ENCODE measurements at regions not wholly inside any gene's neighbourhood (a gene's known extent, or its start where the extent isn't known, plus 50 kb on each side); places are given as distances from the start of the nearest gene placed in this dataset.

DNA sequence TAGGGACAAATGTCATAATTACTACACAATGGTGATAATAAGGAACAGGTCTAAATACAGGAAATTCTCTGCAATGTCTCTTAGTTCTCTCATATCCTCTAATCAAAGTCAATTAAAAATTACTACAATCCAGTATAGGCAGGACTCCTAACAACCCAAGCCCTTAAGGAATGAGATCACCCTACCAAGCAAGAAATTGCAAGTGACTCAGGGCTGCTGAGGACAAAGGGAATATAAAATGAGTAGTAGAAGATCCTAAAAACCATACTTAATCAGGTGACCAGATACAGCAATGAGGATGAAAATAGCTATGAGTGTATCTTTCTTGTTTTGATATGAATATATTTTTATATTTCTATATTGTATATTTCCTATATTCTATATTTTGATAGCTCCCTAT is 250.0 kb upstream of the DCC start:
- TF ChIP-seq FOXP2 (optimal IDR thresholded peaks at IDR 0.05; ENCODE audit: control extremely low read depth, extremely low read length, insufficient read depth) = no peak
- no peak for TF ChIP-seq POLR2AphosphoS5 (IDR thresholded peaks at IDR 0.05; ENCODE audit: borderline replicate concordance, low read depth, low read length)
- TF ChIP-seq EZH2 (IDR thresholded peaks at IDR 0.05) = no peak
- H3K36me3 ChIP-seq (ENCODE audit: insufficient read depth, low read length) = no peaks in the 10 kb centered on the region
- no peak overlapping the region for H3K9ac ChIP-seq (ENCODE audit: insufficient read length)
- DNase-seq (ENCODE audit: low read depth, low spot score) = no peak
- H3K9me3 ChIP-seq (ENCODE audit: low read depth, low read length) = no peaks in the 10 kb centered on the region
- H3K27ac ChIP-seq = no peak overlapping the region
- H3K4me3 ChIP-seq = no peak overlapping the region

DNA sequence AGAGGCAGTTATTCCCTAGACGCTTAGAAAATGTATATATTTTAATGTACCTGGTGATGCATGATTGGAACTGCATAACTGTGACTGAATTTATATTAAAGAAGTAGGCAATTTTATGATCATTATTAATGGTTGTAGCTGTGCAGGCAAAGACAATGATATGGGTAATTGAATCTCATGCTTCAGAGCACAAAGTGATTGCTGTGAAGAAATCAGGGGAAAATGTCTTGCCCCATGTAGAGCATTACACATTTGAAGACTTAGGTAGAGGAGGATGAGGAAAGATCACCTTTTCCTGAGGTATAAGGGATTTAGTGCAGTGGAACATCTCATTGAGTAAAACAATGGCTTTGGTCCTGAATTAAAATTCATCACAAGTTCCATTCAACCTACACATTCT is 246.8 kb upstream of the DCC start:
- TF ChIP-seq EZH2 (IDR thresholded peaks at IDR 0.05) (no peak), POLR2AphosphoS5 (IDR thresholded peaks at IDR 0.05; ENCODE audit: borderline replicate concordance, low read depth, low read length) (no peak), FOXP2 (optimal IDR thresholded peaks at IDR 0.05; ENCODE audit: control extremely low read depth, extremely low read length, insufficient read depth) (no peak)
- no peak for DNase-seq (ENCODE audit: low read depth, low spot score)
- no peak overlapping the region for H3K9ac ChIP-seq (ENCODE audit: insufficient read length)
- no peaks in the 10 kb centered on the region for H3K9me3 ChIP-seq (ENCODE audit: low read depth, low read length)
- no peak overlapping the region for H3K27ac ChIP-seq
- no peak overlapping the region for H3K4me3 ChIP-seq
- no peaks in the 10 kb centered on the region for H3K36me3 ChIP-seq (ENCODE audit: insufficient read depth, low read length)

DNA sequence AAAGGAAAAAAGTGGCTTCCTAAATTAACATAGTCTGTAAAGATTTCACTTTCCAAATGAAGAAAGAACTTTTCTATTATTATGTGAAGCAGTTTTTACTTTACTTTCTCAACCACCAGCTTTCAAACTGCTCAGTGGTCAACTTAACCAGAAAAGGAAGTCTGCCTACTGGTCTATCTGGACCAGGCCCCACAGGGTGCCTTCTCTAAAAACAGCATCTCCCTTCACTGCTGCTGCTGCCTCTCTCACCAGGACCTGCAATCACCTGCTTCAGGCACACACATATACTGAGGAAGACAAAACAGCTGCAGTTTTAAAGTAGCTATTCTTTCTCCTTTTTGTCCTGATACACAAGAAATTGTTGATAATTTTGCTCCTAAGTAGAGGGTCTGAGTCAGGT is 221.3 kb upstream of the DCC start:
- DNase-seq (ENCODE audit: low read depth, low spot score) = no peak
- H3K36me3 ChIP-seq (ENCODE audit: insufficient read depth, low read length) = no peaks in the 10 kb centered on the region
- H3K4me3 ChIP-seq = no peak overlapping the region
- H3K9ac ChIP-seq (ENCODE audit: insufficient read length) = no peak overlapping the region
- H3K9me3 ChIP-seq (ENCODE audit: low read depth, low read length) = no peaks in the 10 kb centered on the region
- TF ChIP-seq EZH2 (IDR thresholded peaks at IDR 0.05) = no peak
- no peak for TF ChIP-seq POLR2AphosphoS5 (IDR thresholded peaks at IDR 0.05; ENCODE audit: borderline replicate concordance, low read depth, low read length)
- H3K27ac ChIP-seq = no peak overlapping the region

DNA sequence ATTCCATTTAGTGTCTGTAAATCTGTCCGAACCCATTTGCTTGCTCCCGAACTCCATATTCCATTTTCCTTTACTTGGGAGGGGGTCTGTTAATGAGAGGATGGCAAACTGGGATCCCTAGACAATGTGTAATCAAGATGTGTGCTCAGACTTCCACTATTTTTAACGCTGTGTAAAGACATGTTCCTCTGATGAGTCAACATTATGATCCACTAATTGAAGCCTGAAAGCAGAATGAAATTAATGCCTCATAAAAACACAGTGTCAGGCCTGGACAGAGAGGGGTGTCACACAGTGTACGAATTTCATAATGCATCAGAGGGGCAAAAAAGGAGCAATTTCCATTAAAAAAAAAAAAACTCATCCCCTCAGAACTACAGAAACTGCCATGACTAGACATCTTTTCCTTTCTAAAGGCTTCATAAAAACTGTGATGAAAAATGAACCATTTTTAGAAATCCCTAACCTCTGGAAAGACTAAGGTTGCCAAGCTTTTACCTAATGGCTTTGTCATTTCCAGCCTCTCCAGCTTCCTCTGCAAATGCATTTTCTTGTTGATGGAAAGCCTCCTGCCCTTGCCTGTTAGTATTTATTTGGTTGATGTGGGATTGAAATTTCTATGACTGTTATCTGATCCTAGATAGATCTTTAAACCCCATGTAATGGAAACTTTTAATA is 209.2 kb upstream of the DCC start:
- H3K27ac ChIP-seq = no peak overlapping the region
- H3K4me3 ChIP-seq = no peak overlapping the region
- DNase-seq (ENCODE audit: low read depth, low spot score) = no peak
- H3K9ac ChIP-seq (ENCODE audit: insufficient read length) = no peak overlapping the region
- no peaks in the 10 kb centered on the region for H3K36me3 ChIP-seq (ENCODE audit: insufficient read depth, low read length)
- TF ChIP-seq EZH2 (IDR thresholded peaks at IDR 0.05) (no peak), FOXP2 (optimal IDR thresholded peaks at IDR 0.05; ENCODE audit: control extremely low read depth, extremely low read length, insufficient read depth) (no peak), POLR2AphosphoS5 (IDR thresholded peaks at IDR 0.05; ENCODE audit: borderline replicate concordance, low read depth, low read length) (no peak)
- no peaks in the 10 kb centered on the region for H3K9me3 ChIP-seq (ENCODE audit: low read depth, low read length)

DNA sequence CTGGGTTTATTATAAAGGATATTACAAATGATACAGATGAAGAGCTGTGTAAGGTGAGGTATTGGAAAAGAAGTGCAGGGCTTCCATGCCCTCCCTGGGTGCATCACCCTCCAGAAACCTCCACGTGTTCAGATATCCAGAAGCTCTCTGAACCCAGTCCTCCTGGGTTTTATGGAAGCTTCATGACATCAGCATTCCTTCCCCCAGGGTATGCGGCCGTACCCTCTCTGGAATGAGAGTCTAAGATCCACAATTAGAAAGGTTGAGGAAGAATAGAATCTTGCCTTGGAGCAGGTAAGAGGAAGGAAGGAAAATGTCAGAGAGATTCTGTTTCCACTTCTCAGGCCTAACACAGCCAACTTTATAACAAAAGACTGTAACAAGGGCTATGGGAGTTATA is 208.2 kb upstream of the DCC start:
- Histone ChIP-seq H3K9ac (ENCODE audit: insufficient read length) (no peak overlapping the region), H3K9me3 (ENCODE audit: low read depth, low read length) (no peaks in the 10 kb centered on the region), H3K4me3 (no peak overlapping the region), H3K36me3 (ENCODE audit: insufficient read depth, low read length) (no peaks in the 10 kb centered on the region), H3K27ac (no peak overlapping the region)
- DNase-seq (ENCODE audit: low read depth, low spot score) = no peak
- no peak for TF ChIP-seq POLR2AphosphoS5 (IDR thresholded peaks at IDR 0.05; ENCODE audit: borderline replicate concordance, low read depth, low read length)
- no peak for TF ChIP-seq FOXP2 (optimal IDR thresholded peaks at IDR 0.05; ENCODE audit: control extremely low read depth, extremely low read length, insufficient read depth)
- no peak for TF ChIP-seq EZH2 (IDR thresholded peaks at IDR 0.05)

DNA sequence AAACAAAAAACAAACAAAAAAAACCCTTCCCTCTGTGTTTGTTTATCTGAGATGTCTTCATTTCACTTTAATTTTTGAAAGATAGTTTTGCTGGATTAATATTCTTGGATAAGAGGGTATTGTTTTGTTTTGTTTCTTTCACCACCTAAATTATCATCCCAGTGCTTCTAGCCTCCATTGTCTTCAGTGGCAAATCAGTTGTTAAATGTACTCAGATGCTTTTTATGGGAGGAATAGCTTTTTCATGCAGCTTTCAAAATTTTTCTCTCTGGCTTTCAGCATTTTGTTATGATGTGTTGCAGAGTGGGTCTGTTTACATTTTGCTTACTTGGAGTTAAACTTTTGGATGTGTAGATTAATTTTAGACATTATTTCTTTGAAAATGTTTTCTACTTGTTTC is 203.5 kb upstream of the DCC start:
- no peaks in the 10 kb centered on the region for H3K36me3 ChIP-seq (ENCODE audit: insufficient read depth, low read length)
- TF ChIP-seq EZH2 (IDR thresholded peaks at IDR 0.05) (no peak), FOXP2 (optimal IDR thresholded peaks at IDR 0.05; ENCODE audit: control extremely low read depth, extremely low read length, insufficient read depth) (no peak), POLR2AphosphoS5 (IDR thresholded peaks at IDR 0.05; ENCODE audit: borderline replicate concordance, low read depth, low read length) (no peak)
- H3K9me3 ChIP-seq (ENCODE audit: low read depth, low read length) = no peaks in the 10 kb centered on the region
- H3K4me3 ChIP-seq = no peak overlapping the region
- H3K27ac ChIP-seq = no peak overlapping the region
- DNase-seq (ENCODE audit: low read depth, low spot score) = no peak
- H3K9ac ChIP-seq (ENCODE audit: insufficient read length) = no peak overlapping the region

DNA sequence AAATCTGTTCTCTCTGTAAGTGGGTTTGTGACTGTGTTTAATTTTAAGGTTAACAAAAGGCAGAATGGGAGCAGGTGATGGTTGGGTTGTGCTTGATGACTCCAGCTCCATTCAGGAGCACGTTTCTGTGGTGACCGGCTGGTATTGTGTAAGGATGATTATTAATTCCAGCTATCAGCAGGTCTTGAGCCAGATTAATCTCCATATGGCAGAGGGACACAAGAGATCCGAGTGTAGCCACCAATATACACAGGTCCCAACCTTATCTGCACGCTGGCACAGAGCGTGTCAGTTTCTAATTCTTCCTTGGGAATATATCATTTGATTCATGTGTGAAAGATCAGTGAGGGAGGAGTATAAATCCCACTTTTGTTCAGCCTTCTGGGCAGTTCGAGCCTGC is 199.0 kb upstream of the DCC start:
- TF ChIP-seq FOXP2 (optimal IDR thresholded peaks at IDR 0.05; ENCODE audit: control extremely low read depth, extremely low read length, insufficient read depth) (no peak), EZH2 (IDR thresholded peaks at IDR 0.05) (no peak), POLR2AphosphoS5 (IDR thresholded peaks at IDR 0.05; ENCODE audit: borderline replicate concordance, low read depth, low read length) (no peak)
- no peak for DNase-seq (ENCODE audit: low read depth, low spot score)
- no peaks in the 10 kb centered on the region for H3K36me3 ChIP-seq (ENCODE audit: insufficient read depth, low read length)
- H3K27ac ChIP-seq = no peak overlapping the region
- H3K9me3 ChIP-seq (ENCODE audit: low read depth, low read length) = no peaks in the 10 kb centered on the region
- H3K9ac ChIP-seq (ENCODE audit: insufficient read length) = no peak overlapping the region
- no peak overlapping the region for H3K4me3 ChIP-seq

DNA sequence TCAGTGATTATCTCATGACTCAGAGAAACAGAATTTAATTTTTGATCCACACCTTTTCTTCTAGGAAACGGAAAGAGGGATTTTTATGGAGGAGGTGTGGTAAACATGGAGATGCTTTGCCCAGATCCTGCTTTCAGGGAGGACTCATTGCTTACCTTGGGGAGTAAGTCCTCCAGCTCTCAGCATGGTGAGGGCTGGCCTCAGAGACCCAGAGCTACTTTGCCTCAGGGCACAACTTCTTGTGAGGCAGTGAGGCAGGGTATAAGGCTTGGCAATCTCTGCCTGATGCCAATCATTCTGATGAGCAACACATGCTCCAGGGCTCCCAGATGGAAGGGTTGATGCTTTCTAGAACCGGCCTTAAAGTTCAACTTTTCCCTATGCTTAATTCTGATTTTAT is 189.9 kb upstream of the DCC start:
- no peak overlapping the region for H3K4me3 ChIP-seq
- H3K36me3 ChIP-seq (ENCODE audit: insufficient read depth, low read length) = no peaks in the 10 kb centered on the region
- no peak for DNase-seq (ENCODE audit: low read depth, low spot score)
- no peak overlapping the region for H3K9ac ChIP-seq (ENCODE audit: insufficient read length)
- H3K9me3 ChIP-seq (ENCODE audit: low read depth, low read length) = no peaks in the 10 kb centered on the region
- H3K27ac ChIP-seq = no peak overlapping the region
- no peak for TF ChIP-seq FOXP2 (optimal IDR thresholded peaks at IDR 0.05; ENCODE audit: control extremely low read depth, extremely low read length, insufficient read depth)
- no peak for TF ChIP-seq POLR2AphosphoS5 (IDR thresholded peaks at IDR 0.05; ENCODE audit: borderline replicate concordance, low read depth, low read length)
- no peak for TF ChIP-seq EZH2 (IDR thresholded peaks at IDR 0.05)

DNA sequence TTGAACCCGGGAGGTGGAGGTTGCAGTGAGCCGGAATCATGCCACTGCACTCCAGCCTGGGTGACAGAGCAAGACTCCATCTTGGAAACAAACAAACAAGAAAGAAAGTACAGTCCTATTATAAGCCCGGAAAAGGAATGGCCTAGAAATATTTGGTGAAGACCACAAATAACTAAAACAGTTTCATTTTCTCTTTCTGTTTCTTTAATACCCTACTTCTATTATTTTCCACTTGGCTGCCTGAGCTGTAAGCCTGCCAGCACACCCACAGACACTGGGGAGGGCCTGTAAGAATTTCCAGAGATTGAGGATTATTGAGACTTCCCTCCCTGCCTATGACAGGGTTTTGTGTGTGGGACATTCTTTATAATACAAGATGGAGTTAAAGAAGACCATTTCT is 188.0 kb upstream of the DCC start:
- TF ChIP-seq FOXP2 (optimal IDR thresholded peaks at IDR 0.05; ENCODE audit: control extremely low read depth, extremely low read length, insufficient read depth) (no peak), EZH2 (IDR thresholded peaks at IDR 0.05) (no peak), POLR2AphosphoS5 (IDR thresholded peaks at IDR 0.05; ENCODE audit: borderline replicate concordance, low read depth, low read length) (no peak)
- H3K9ac ChIP-seq (ENCODE audit: insufficient read length) = no peak overlapping the region
- H3K36me3 ChIP-seq (ENCODE audit: insufficient read depth, low read length) = no peaks in the 10 kb centered on the region
- no peaks in the 10 kb centered on the region for H3K9me3 ChIP-seq (ENCODE audit: low read depth, low read length)
- no peak overlapping the region for H3K27ac ChIP-seq
- DNase-seq (ENCODE audit: low read depth, low spot score) = no peak
- no peak overlapping the region for H3K4me3 ChIP-seq
